Large intestine (tissue), 3 donors: ENCODE measurements at regions not wholly inside any gene's neighbourhood (a gene's known extent, or its start where the extent isn't known, plus 50 kb on each side); places are given as distances from the start of the nearest gene placed in this dataset.

Experiments
- DNase-seq, 2 donors: peaks; one replicate each; pipeline versions ENCODE4 v3.0.0 to v3.0.0-alpha.2; 2013
- H3K27ac ChIP-seq: one replicate; pipeline ENCODE4 v1.5.1; 2013; ENCODE audit warnings: low read length
- H3K27me3 ChIP-seq: 2 replicates; pipeline ENCODE4 v1.6.1; 2013; ENCODE audit warnings: low read length; ENCODE audit not compliant: control insufficient read depth, insufficient read depth
- H3K36me3 ChIP-seq: 2 replicates; pipeline ENCODE4 v1.6.1; 2013; ENCODE audit warnings: low read length; ENCODE audit not compliant: control insufficient read depth, insufficient read depth
- H3K4me1 ChIP-seq: one replicate; pipeline ENCODE4 v1.6.1; 2013; ENCODE audit warnings: low read length; ENCODE audit not compliant: control insufficient read depth, insufficient read depth
- H3K4me3 ChIP-seq: one replicate; pipeline ENCODE4 v1.5.1; 2013; ENCODE audit warnings: low read length
- H3K9me3 ChIP-seq: one replicate; pipeline ENCODE4 v1.6.1; 2013; ENCODE audit warnings: mild to moderate bottlenecking, low read depth, low read length, moderate library complexity; ENCODE audit not compliant: control insufficient read depth
- WGBS: methylation state at CpG from one replicate; pipeline ENCODE4 v1.1.5; 2013; ENCODE audit warnings: low lambda C conversion rate; ENCODE audit not compliant: insufficient coverage; 5-methylcytosine and 5-hydroxymethylcytosine counted together

DNA sequence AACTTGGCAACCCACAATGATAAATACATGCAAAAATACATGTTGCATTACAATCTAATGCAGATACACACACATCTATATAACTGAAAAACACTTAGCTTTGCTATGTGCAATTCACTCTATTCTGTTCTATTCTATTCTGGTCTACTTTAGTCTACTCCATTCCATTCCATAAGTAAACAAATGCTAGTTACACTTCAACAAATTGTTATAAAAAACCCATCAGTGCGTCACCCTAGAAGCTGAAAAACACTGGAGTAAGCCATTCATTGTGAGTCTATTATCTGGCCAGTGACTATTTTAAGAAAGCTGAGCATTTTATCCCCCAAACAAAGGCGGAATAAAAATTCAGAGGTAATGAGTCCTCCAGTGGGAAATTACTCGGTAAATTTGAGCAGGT is 315.7 kb upstream of the EPHA7 start:
- no peaks in the 10 kb centered on the region for H3K4me1 ChIP-seq
- no peak overlapping the region for H3K4me3 ChIP-seq
- H3K9me3 ChIP-seq = no peaks in the 10 kb centered on the region
- no peaks in the 10 kb centered on the region for H3K27me3 ChIP-seq
- WGBS = 90% methylated on average over 2 of the region's 3 CpGs
- no peak overlapping the region for H3K27ac ChIP-seq
- DNase-seq = no peak
- H3K36me3 ChIP-seq = no peaks in the 10 kb centered on the region

DNA sequence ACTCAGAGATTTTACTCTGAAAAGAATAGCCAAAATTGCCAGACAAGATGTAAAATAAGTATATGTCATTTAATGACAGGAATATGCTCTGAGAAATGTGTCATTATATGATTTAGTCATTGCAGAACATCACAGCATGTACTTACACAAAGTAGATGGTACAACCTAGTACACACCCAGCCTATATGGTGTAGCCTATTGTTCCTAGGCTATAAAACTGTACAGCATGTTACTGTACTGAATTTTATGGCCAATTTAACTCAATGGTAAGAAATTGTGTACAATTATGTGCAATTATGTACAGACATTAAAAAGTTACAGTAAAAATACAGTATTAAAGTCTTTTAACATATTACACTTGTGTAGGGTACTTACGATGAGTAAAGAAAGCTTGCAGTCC is 311.9 kb upstream of the EPHA7 start:
- no peaks in the 10 kb centered on the region for H3K36me3 ChIP-seq
- no peak for DNase-seq
- no peaks in the 10 kb centered on the region for H3K27me3 ChIP-seq
- 100% methylated on average over 1 of the region's 1 CpG for WGBS
- no peak overlapping the region for H3K27ac ChIP-seq
- no peaks in the 10 kb centered on the region for H3K9me3 ChIP-seq
- H3K4me1 ChIP-seq = no peaks in the 10 kb centered on the region
- no peak overlapping the region for H3K4me3 ChIP-seq

DNA sequence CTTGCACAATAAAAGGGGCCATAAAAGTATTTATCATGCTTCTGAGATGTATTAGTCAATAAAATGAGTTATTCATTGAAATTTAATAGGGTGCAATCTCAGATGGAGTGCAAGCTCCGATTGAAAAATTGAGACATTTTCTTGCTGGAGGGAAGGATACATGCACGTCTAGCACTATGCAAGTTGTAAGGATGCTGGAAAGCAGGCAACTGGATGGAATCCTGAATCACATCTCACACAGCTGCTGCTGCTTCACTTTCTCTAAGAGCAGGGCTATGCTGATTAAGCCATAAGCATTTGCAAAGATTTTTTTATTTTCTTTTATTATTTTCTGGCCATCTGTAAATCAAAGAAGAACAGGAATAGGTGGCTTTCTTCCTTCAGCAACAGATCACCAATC is 308.8 kb upstream of the EPHA7 start:
- no CpG with 5 or more reads among the region's 2 CpGs for WGBS

DNA sequence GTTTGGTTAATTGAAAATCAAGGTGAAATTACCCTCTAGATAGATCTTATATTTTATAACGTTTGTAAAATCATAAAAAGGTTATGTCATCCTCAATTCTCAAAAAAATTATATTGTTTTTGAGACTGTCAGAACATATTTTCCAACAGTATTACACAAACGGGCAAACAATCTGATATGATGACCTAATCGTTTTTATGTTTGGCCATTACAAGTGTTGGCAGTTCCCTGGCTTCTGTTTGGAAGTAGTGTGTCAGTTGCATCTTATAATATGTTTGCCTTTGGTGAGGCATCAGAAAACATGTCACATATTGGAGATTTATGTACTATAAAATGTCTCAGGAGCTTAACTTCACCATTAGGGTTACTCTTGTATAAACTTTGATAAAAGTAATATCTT is 308.1 kb upstream of the EPHA7 start:
- no peak for DNase-seq
- 21% methylated on average over 3 of the region's 3 CpGs for WGBS
- Histone ChIP-seq H3K27ac (no peak overlapping the region), H3K9me3 (no peaks in the 10 kb centered on the region), H3K36me3 (no peaks in the 10 kb centered on the region), H3K4me1 (no peaks in the 10 kb centered on the region), H3K4me3 (no peak overlapping the region), H3K27me3 (no peaks in the 10 kb centered on the region)

More for the DNA sequence above, 308.8 kb upstream of the EPHA7 start:
- Histone ChIP-seq H3K27ac (no peak overlapping the region), H3K4me3 (no peak overlapping the region), H3K36me3 (no peaks in the 10 kb centered on the region), H3K9me3 (no peaks in the 10 kb centered on the region), H3K4me1 (no peaks in the 10 kb centered on the region), H3K27me3 (no peaks in the 10 kb centered on the region)
- no peak for DNase-seq

DNA sequence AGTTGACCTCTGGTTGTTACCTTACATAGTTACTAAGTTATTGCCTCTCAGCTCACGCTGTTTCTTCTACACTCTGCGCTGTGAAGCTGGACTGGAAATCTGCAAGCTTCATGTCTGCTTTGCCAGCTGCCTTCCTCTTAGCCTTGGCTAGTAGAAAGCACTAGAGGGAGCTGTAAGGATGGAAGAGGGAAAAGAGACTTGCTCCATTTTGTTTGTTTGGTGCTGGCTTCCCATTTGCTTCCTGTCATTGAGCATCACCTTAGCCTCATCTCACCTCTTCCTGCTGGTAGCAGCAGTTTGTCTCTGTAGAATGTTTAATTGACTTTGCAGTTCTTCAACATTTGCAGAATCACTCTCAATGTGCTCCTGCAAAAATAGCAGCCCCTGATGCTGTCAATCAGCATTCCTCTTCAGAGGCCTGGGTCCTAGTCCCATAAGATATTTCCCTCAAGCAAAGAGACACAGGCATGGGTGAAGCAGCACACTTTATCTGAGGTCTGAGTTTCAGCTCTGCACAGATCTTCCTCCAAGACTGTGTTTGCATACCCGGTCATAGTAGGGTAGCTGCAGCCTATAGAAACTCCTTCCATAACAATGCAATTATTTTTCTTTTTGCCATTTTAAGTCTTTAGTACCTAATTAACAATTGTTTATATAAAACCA is 302.2 kb upstream of the EPHA7 start:
- DNase-seq = no peak
- Histone ChIP-seq H3K4me3 (no peak overlapping the region), H3K36me3 (no peaks in the 10 kb centered on the region), H3K4me1 (no peaks in the 10 kb centered on the region), H3K27me3 (no peaks in the 10 kb centered on the region), H3K27ac (no peak overlapping the region), H3K9me3 (no peaks in the 10 kb centered on the region)
- 100% methylated on average over 1 of the region's 3 CpGs for whole genome bisulfite sequencing

DNA sequence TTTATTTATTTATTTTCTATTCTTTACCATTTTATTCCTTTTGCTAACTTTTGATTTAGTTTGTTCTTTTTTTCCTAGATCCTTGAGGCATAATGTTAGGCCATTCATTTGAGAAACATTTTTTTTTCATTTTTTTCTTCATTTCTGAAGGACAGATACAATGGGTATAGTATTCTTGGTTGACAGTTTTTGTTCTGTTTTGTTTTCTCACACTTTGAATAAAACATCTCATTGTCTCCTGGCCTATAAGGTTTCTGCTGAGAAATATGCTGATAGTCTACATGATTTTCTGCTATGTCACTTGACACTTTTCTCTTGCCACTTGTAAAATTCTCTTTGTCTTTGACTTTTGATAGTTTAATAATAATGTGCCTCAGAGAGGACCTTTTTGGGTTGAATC is 294.6 kb upstream of the EPHA7 start:
- Histone ChIP-seq H3K36me3 (no peaks in the 10 kb centered on the region), H3K27me3 (no peaks in the 10 kb centered on the region), H3K4me1 (no peaks in the 10 kb centered on the region), H3K4me3 (no peak overlapping the region), H3K9me3 (peaks cover 17% of the 10 kb centered on the region), H3K27ac (no peak overlapping the region)
- no peak for DNase-seq

DNA sequence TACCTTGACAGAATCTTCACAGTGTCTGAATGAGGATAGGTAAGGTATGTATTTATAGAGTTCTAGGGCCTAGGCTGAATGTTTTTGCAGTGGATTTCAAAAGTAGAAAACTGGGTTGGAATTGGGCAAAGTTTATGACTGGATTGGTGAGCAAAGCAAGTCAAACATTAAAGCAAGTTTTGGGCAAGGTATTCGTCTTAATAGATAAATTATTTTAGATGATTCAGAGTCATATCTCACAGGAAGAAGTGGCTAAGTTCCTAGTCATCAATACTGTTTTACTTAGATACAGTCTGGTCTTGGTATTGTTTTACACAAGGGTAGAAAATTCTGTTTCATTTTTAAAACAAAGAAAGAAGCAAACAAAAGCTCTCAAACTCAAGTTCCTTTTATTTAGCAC is 284.1 kb upstream of the EPHA7 start:
- DNase-seq = no peak
- Histone ChIP-seq H3K9me3 (peaks cover 4% of the 10 kb centered on the region), H3K36me3 (no peaks in the 10 kb centered on the region), H3K27ac (no peak overlapping the region), H3K4me1 (no peaks in the 10 kb centered on the region), H3K4me3 (no peak overlapping the region), H3K27me3 (no peaks in the 10 kb centered on the region)
- 83% methylated on average over 1 of the region's 1 CpG for WGBS

DNA sequence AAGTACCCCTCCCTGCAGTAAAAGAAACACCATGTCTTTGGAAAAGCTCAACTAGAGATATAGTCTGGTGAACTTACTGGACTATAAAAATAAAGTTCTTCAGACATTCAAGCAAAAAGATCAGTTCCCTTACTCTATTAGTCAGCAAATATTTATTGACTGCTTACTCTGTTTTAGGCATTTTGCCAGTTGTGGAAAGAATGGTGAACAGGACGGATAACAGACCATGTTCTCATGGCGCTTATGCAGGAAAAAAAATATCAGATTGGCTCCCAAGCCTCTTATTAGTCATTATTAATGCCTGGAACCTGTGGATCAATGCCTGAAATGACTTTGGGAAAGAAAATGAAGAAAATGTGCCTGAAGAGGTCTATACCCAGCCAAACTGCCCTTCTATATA is 282.2 kb upstream of the EPHA7 start:
- DNase-seq = no peak
- Histone ChIP-seq H3K27ac (no peak overlapping the region), H3K36me3 (no peaks in the 10 kb centered on the region), H3K4me1 (no peaks in the 10 kb centered on the region), H3K27me3 (no peaks in the 10 kb centered on the region), H3K4me3 (no peak overlapping the region), H3K9me3 (peaks cover 4% of the 10 kb centered on the region)
- no CpG with 5 or more reads among the region's 2 CpGs for WGBS

DNA sequence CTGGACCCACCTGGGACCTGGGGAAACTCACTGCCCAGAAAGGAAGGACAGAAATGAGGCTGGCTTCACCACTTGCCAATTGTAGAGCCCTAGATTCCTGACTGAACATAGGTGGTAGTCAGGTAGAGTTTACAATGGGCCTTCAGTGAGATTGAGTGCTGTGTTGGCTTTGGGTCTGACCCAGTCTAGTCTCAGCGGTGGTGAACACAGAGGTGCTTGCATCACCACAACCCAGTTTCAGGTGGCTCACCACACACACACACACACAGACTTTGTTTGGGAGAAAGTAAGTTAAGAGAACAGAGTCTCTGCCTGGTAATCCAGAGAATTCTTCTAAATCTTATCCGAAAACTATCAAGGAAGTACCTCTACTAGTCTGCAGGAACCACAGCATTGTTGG is 266.1 kb upstream of the EPHA7 start:
- Histone ChIP-seq H3K9me3 (no peaks in the 10 kb centered on the region), H3K27me3 (no peaks in the 10 kb centered on the region), H3K27ac (no peak overlapping the region), H3K4me3 (no peak overlapping the region), H3K4me1 (no peaks in the 10 kb centered on the region), H3K36me3 (no peaks in the 10 kb centered on the region)
- DNase-seq = no peak
- WGBS = no CpG with 5 or more reads among the region's 2 CpGs

DNA sequence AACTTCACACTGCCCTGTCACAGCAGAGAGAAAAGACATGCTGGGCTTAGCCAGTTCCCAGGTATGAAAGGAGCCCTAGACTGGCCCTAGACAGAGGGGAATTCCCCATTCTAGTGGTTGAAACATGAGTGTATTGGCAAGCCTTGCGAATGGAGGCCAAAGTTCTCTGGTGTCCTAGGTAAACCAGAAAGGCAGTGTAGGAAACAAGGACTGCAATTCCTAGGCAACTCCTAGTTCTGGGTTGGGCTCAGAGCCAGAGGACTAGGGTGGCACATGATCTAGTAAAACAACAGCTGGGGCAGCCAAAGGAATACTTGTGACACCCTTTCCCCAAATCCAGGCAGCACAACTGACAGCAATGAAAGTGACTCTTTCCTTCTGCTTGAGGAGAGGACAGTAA is 265.0 kb upstream of the EPHA7 start:
- H3K27ac ChIP-seq = no peak overlapping the region
- H3K4me3 ChIP-seq = no peak overlapping the region
- DNase-seq = no peak
- no peaks in the 10 kb centered on the region for H3K27me3 ChIP-seq
- H3K36me3 ChIP-seq = no peaks in the 10 kb centered on the region
- WGBS = no CpG with 5 or more reads among the region's 1 CpG
- H3K4me1 ChIP-seq = no peaks in the 10 kb centered on the region
- H3K9me3 ChIP-seq = no peaks in the 10 kb centered on the region

DNA sequence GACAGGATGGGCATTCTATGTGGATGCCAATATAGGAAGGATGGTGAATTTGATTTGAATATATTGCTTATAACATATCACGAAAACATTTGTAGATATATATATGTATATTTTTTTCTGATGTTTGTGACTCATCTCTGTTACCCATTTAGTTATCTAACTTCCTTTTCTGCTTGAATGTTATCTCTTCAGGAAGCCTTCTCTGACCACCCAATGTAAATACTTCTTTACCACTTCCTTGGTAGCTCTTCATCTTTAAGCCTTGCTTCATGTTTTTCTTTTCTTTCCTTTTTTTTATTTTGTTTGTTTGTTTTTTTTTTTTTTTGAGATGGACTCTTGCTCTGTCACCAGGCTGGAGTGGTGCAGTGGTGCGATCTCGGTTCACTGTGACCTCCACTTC is 260.5 kb upstream of the EPHA7 start:
- Histone ChIP-seq H3K4me1 (no peaks in the 10 kb centered on the region), H3K36me3 (no peaks in the 10 kb centered on the region), H3K4me3 (no peak overlapping the region), H3K27ac (no peak overlapping the region), H3K27me3 (no peaks in the 10 kb centered on the region), H3K9me3 (no peaks in the 10 kb centered on the region)
- WGBS = no CpG with 5 or more reads among the region's 3 CpGs
- no peak for DNase-seq
